ENCODE measurements at regions not wholly inside any gene's neighbourhood (a gene's known extent, or its start where the extent isn't known, plus 50 kb on each side); places are given as distances from the start of the nearest gene placed in this dataset.

DNA sequence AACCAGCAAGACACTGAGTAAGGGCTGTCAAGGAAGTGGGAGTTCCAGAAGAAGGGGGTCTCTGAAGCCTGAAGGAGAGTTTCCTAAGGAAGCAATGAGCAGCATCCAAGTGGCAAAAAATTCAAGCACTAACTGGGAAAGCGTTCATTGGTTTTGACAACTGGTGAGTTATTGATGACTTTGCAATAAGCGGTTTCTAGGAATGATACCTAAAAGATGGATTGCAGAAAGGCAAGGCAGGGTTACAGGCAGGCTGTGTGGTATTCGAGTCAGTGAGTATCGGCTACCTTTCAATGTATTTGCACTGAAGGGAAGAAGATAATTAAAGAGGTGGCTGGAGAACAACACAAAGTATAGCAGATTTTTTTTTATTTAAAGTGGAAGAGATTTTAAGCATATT is 59.3 kb upstream of the NCAM1 start:
- no peak overlapping the region for H3K4me3 ChIP-seq (ENCODE audit: low read length)
- DNase-seq (ENCODE audit: low read depth): no peak
- peaks cover 14% of the 10 kb centered on the region for H3K27me3 ChIP-seq (replicated peaks; ENCODE audit: control insufficient read depth, insufficient read depth, low read length)
- no peaks in the 10 kb centered on the region for H3K9me3 ChIP-seq (ENCODE audit: control insufficient read depth, low read length)
- no peaks in the 10 kb centered on the region for H3K36me3 ChIP-seq (ENCODE audit: control insufficient read depth, insufficient read depth, low read length, severe bottlenecking)
- no peak overlapping the region for H3K9ac ChIP-seq (ENCODE audit: low read length)
- peaks cover 3% of the 10 kb centered on the region for H3K4me1 ChIP-seq (ENCODE audit: control insufficient read depth, insufficient read depth, low read length)

DNA sequence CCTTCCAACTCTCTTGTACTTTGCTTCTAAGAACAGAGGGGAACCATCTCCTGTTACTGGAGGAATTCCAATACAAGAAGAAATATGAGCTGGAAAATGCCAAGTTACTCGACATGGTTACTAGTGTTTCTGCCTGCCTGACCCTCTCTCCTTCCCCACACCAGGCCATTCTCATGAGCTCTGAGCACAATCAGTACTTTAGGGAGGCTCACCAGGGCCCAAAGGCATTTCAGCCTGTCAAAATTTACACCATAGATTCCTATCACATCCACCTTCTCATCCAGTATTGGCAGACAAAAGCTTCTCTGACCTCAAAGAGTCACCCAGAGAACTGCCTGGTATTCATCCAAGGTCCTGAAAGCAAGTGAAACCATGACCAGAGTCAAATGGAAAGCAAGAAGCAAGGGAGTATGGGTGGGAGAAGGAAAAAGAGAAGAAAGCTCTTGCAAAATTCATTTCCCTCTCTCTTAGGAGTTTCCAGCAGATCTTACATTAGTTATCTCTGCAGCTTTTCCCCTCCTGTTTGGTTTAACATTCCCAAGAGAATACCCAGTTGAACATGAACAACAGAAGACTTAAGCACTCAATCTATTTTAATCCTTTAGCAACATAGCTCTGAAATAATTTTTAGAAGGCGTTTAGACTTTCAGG is 58.7 kb upstream of the NCAM1 start:
- Histone ChIP-seq H3K4me3 (ENCODE audit: low read length) (no peak overlapping the region), H3K27me3 (replicated peaks; ENCODE audit: control insufficient read depth, insufficient read depth, low read length) (peaks cover 20% of the 10 kb centered on the region), H3K4me1 (ENCODE audit: control insufficient read depth, insufficient read depth, low read length) (peaks cover 3% of the 10 kb centered on the region), H3K9ac (ENCODE audit: low read length) (no peak overlapping the region), H3K36me3 (ENCODE audit: control insufficient read depth, insufficient read depth, low read length, severe bottlenecking) (no peaks in the 10 kb centered on the region), H3K9me3 (ENCODE audit: control insufficient read depth, low read length) (no peaks in the 10 kb centered on the region)
- DNase-seq (ENCODE audit: low read depth): no peak

GRCh38 chr11:112903340-112903739 is 57.9 kb upstream of the NCAM1 start:
- Histone ChIP-seq H3K9ac (ENCODE audit: low read length) (no peak overlapping the region), H3K4me3 (ENCODE audit: low read length) (no peak overlapping the region), H3K36me3 (ENCODE audit: control insufficient read depth, insufficient read depth, low read length, severe bottlenecking) (no peaks in the 10 kb centered on the region), H3K4me1 (ENCODE audit: control insufficient read depth, insufficient read depth, low read length) (peaks cover 3% of the 10 kb centered on the region), H3K27me3 (replicated peaks; ENCODE audit: control insufficient read depth, insufficient read depth, low read length) (peaks cover 27% of the 10 kb centered on the region), H3K9me3 (ENCODE audit: control insufficient read depth, low read length) (no peaks in the 10 kb centered on the region)
- DNase-seq (ENCODE audit: low read depth): no peak

DNA sequence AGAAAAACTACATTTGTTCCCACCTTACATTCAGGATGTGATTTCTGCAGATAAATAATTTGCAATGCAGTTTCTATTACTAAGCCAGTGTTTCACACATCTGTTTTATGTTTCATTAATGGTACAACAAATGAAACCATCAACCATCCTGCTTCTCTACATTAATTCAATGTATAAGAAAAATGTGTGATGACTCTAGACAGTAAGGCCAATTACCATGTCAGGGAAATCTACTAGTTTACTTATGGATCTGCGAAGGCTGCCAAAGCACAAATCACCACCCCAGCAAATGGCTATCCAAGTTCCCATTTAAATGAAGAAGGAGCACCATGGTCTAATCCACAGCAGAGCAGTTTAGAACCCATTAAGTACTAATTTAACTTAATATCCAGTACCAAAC is 50.1 kb upstream of the NCAM1 start:
- H3K27me3 ChIP-seq (replicated peaks; ENCODE audit: control insufficient read depth, insufficient read depth, low read length): peaks cover 36% of the 10 kb centered on the region
- H3K4me1 ChIP-seq (ENCODE audit: control insufficient read depth, insufficient read depth, low read length): no peaks in the 10 kb centered on the region
- H3K9ac ChIP-seq (ENCODE audit: low read length): no peak overlapping the region
- no peaks in the 10 kb centered on the region for H3K36me3 ChIP-seq (ENCODE audit: control insufficient read depth, insufficient read depth, low read length, severe bottlenecking)
- no peak overlapping the region for H3K4me3 ChIP-seq (ENCODE audit: low read length)
- H3K9me3 ChIP-seq (ENCODE audit: control insufficient read depth, low read length): no peaks in the 10 kb centered on the region
- no peak for DNase-seq (ENCODE audit: low read depth)

Data from adipocyte (in vitro differentiated cells).